ENCODE measurements at regions not wholly inside any gene's neighbourhood (a gene's known extent, or its start where the extent isn't known, plus 50 kb on each side); places are given as distances from the start of the nearest gene placed in this dataset.

DNA sequence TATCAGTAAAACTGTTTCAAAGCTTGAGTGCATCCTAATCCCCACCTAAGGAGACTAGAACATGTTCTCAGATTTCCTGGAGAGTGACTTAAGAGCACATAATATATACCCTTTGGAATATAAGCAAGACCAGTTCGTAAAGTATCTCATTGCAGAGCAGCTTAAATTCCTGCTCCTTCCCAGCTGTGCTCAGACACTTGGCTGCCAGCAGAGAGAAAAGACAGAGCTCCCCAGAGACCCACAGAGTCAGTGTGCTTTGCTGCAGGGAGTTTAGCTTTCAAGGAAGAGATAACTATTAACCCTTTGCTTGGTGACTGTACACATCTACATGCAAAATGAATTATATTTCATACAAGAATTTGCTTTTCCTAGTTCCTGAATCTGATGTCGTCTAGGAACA, 338.1 kb upstream of the ARHGEF26 start:
- TF ChIP-seq, protein P1, sequence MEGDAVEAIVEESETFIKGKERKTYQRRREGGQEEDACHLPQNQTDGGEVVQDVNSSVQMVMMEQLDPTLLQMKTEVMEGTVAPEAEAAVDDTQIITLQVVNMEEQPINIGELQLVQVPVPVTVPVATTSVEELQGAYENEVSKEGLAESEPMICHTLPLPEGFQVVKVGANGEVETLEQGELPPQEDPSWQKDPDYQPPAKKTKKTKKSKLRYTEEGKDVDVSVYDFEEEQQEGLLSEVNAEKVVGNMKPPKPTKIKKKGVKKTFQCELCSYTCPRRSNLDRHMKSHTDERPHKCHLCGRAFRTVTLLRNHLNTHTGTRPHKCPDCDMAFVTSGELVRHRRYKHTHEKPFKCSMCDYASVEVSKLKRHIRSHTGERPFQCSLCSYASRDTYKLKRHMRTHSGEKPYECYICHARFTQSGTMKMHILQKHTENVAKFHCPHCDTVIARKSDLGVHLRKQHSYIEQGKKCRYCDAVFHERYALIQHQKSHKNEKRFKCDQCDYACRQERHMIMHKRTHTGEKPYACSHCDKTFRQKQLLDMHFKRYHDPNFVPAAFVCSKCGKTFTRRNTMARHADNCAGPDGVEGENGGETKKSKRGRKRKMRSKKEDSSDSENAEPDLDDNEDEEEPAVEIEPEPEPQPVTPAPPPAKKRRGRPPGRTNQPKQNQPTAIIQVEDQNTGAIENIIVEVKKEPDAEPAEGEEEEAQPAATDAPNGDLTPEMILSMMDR (IDR thresholded peaks at IDR 0.05; ENCODE audit: low read depth, low read length, poor library complexity, severe bottlenecking) = no peak
- no peak for TF ChIP-seq EZH2phosphoT487 (IDR thresholded peaks at IDR 0.05; ENCODE audit: borderline replicate concordance, low read length)
